ENCODE measurements at regions not wholly inside any gene's neighbourhood (a gene's known extent, or its start where the extent isn't known, plus 50 kb on each side); places are given as distances from the start of the nearest gene placed in this dataset.

- Histone ChIP-seq H3K9me3 (ENCODE audit: control insufficient read depth in 2 of 2, insufficient read depth in 1 of 2, low read depth in 1 of 2, low read length in 1 of 2) (peaks cover 0 to 2% of the 10 kb centered on the region in 2 donors), H3K4me1 (ENCODE audit: control insufficient read depth in 2 of 2, insufficient read depth in 2 of 2, low read length in 1 of 2) (peaks cover 0 to 3% of the 10 kb centered on the region in 2 donors), H3K27me3 (ENCODE audit: control insufficient read depth in 1 of 2, insufficient read depth in 2 of 2, low read length in 2 of 2) (no peaks in the 10 kb centered on the region), H3K27ac (ENCODE audit: low read depth in 2 of 2, low read length in 1 of 2) (no peak overlapping the region), H3K36me3 (ENCODE audit: control insufficient read depth in 2 of 2, insufficient read depth in 2 of 2, low read length in 1 of 2) (no peaks in the 10 kb centered on the region), H3K4me3 (ENCODE audit: low read depth in 1 of 2, low read length in 2 of 2) (no peak overlapping the region)
- 73 to 77% methylated on average over 2 of the region's 2 CpGs for WGBS, 2 donors
Observed at GRCh38 chr18:10295751-10296150, 158.7 kb upstream of the APCDD1 start.

DNA sequence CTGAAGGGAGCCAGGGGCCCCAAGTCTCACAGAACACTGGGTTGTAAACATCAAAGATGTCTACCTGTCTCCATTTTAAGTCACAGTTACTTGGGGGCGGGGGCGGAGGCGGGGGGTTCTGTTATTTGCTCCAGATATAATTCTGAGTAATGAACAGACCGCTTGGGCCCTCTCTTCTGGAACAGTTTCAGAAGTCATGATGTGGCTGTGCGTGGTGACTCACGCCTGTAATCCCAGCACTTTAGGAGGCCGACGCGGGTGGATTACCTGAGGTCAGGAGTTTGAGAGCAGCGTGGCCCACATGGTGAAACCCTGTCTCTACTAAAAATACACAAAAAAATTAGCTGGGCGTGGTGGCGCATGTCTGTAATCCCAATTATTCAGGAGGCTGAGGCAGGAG lies 157.9 kb upstream of the APCDD1 start:
- H3K36me3 ChIP-seq (ENCODE audit: control insufficient read depth in 2 of 2, insufficient read depth in 2 of 2, low read length in 1 of 2) = no peaks in the 10 kb centered on the region
- 67 to 76% methylated on average over 12 of the region's 12 CpGs for WGBS, 2 donors
- H3K27me3 ChIP-seq (ENCODE audit: control insufficient read depth in 1 of 2, insufficient read depth in 2 of 2, low read length in 2 of 2) = no peaks in the 10 kb centered on the region
- no peak overlapping the region for H3K27ac ChIP-seq (ENCODE audit: low read depth in 2 of 2, low read length in 1 of 2)
- H3K4me1 ChIP-seq (ENCODE audit: control insufficient read depth in 2 of 2, insufficient read depth in 2 of 2, low read length in 1 of 2) = peaks cover 0 to 3% of the 10 kb centered on the region in 2 donors
- no peak overlapping the region for H3K4me3 ChIP-seq (ENCODE audit: low read depth in 1 of 2, low read length in 2 of 2)
- peaks cover 0 to 2% of the 10 kb centered on the region in 2 donors for H3K9me3 ChIP-seq (ENCODE audit: control insufficient read depth in 2 of 2, insufficient read depth in 1 of 2, low read depth in 1 of 2, low read length in 1 of 2)

DNA sequence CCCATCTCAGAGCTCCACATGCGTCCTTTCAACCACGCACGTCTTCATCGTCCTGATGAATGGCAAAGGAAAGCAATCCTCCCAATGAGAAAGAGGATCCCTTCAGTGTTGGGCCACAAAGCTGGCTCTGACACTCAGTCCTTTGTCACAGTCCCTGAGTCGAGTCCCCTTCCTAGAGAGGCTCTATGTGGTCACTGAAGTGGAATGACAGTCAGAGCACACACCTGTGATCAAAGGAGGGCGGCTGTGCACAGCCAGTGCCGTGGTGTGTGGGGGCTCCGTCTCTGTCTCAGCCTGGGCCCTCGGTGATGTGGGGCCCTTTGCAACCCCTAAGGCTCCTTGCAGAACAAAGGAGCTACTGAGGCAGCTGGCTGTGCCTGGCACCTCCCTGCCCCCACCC lies 157.3 kb upstream of the APCDD1 start:
- Histone ChIP-seq H3K27ac (ENCODE audit: low read depth in 2 of 2, low read length in 1 of 2) (no peak overlapping the region), H3K9me3 (ENCODE audit: control insufficient read depth in 2 of 2, insufficient read depth in 1 of 2, low read depth in 1 of 2, low read length in 1 of 2) (peaks cover 0 to 2% of the 10 kb centered on the region in 2 donors), H3K27me3 (ENCODE audit: control insufficient read depth in 1 of 2, insufficient read depth in 2 of 2, low read length in 2 of 2) (no peaks in the 10 kb centered on the region), H3K4me3 (ENCODE audit: low read depth in 1 of 2, low read length in 2 of 2) (no peak overlapping the region), H3K4me1 (ENCODE audit: control insufficient read depth in 2 of 2, insufficient read depth in 2 of 2, low read length in 1 of 2) (peaks cover 0 to 3% of the 10 kb centered on the region in 2 donors), H3K36me3 (ENCODE audit: control insufficient read depth in 2 of 2, insufficient read depth in 2 of 2, low read length in 1 of 2) (no peaks in the 10 kb centered on the region)
- 89 to 90% methylated on average over 9 of the region's 9 CpGs for WGBS, 2 donors

GRCh38 chr18:10298346-10298745 lies 156.1 kb upstream of the APCDD1 start:
- Histone ChIP-seq H3K4me1 (ENCODE audit: control insufficient read depth in 2 of 2, insufficient read depth in 2 of 2, low read length in 1 of 2) (peaks cover 0 to 3% of the 10 kb centered on the region in 2 donors), H3K27me3 (ENCODE audit: control insufficient read depth in 1 of 2, insufficient read depth in 2 of 2, low read length in 2 of 2) (no peaks in the 10 kb centered on the region), H3K27ac (ENCODE audit: low read depth in 2 of 2, low read length in 1 of 2) (no peak overlapping the region), H3K4me3 (ENCODE audit: low read depth in 1 of 2, low read length in 2 of 2) (no peak overlapping the region), H3K9me3 (ENCODE audit: control insufficient read depth in 2 of 2, insufficient read depth in 1 of 2, low read depth in 1 of 2, low read length in 1 of 2) (peaks cover 0 to 2% of the 10 kb centered on the region in 2 donors), H3K36me3 (ENCODE audit: control insufficient read depth in 2 of 2, insufficient read depth in 2 of 2, low read length in 1 of 2) (no peaks in the 10 kb centered on the region)
- WGBS, 2 donors = 88 to 89% methylated on average over 8 of the region's 8 CpGs

GRCh38 chr18:10299643-10300042 lies 154.8 kb upstream of the APCDD1 start:
- Histone ChIP-seq H3K4me3 (ENCODE audit: low read depth in 1 of 2, low read length in 2 of 2) (no peak overlapping the region), H3K27me3 (ENCODE audit: control insufficient read depth in 1 of 2, insufficient read depth in 2 of 2, low read length in 2 of 2) (no peaks in the 10 kb centered on the region), H3K27ac (ENCODE audit: low read depth in 2 of 2, low read length in 1 of 2) (no peak overlapping the region), H3K36me3 (ENCODE audit: control insufficient read depth in 2 of 2, insufficient read depth in 2 of 2, low read length in 1 of 2) (no peaks in the 10 kb centered on the region), H3K4me1 (ENCODE audit: control insufficient read depth in 2 of 2, insufficient read depth in 2 of 2, low read length in 1 of 2) (peaks cover 0 to 2% of the 10 kb centered on the region in 2 donors), H3K9me3 (ENCODE audit: control insufficient read depth in 2 of 2, insufficient read depth in 1 of 2, low read depth in 1 of 2, low read length in 1 of 2) (peaks cover 0 to 2% of the 10 kb centered on the region in 2 donors)
- 63 to 73% methylated on average over 6 of the region's 6 CpGs for WGBS, 2 donors

DNA sequence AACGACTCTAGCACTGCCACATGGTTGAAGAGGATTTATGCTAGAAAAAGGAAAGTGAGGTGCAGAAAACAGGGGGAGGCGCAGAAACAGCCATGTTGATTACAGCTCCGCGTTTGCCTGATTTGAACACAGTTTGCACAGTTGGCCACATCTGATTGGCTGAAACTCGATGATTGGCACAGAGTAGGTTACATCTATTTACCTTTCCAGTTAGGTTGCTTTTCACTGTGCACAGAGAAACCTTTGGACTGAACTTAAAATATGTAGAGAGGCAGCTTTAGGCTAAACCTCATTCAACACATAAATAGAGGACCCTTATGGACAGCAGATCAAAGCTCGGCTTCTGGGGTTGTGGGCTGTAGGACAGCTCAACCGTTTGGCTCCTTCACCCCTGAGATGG lies 153.7 kb upstream of the APCDD1 start:
- H3K27ac ChIP-seq (ENCODE audit: low read depth in 2 of 2, low read length in 1 of 2) = no peak overlapping the region
- no peaks in the 10 kb centered on the region for H3K36me3 ChIP-seq (ENCODE audit: control insufficient read depth in 2 of 2, insufficient read depth in 2 of 2, low read length in 1 of 2)
- peaks cover 0 to 2% of the 10 kb centered on the region in 2 donors for H3K4me1 ChIP-seq (ENCODE audit: control insufficient read depth in 2 of 2, insufficient read depth in 2 of 2, low read length in 1 of 2)
- peaks cover 0 to 2% of the 10 kb centered on the region in 2 donors for H3K9me3 ChIP-seq (ENCODE audit: control insufficient read depth in 2 of 2, insufficient read depth in 1 of 2, low read depth in 1 of 2, low read length in 1 of 2)
- 76 to 81% methylated on average over 7 of the region's 7 CpGs for WGBS, 2 donors
- no peaks in the 10 kb centered on the region for H3K27me3 ChIP-seq (ENCODE audit: control insufficient read depth in 1 of 2, insufficient read depth in 2 of 2, low read length in 2 of 2)
- H3K4me3 ChIP-seq (ENCODE audit: low read depth in 1 of 2, low read length in 2 of 2) = no peak overlapping the region

GRCh38 chr18:10301831-10302483 lies 152.5 kb upstream of the APCDD1 start:
- WGBS, 2 donors = 83 to 84% methylated on average over 5 of the region's 5 CpGs
- Histone ChIP-seq H3K27ac (ENCODE audit: low read depth in 2 of 2, low read length in 1 of 2) (no peak overlapping the region), H3K9me3 (ENCODE audit: control insufficient read depth in 2 of 2, insufficient read depth in 1 of 2, low read depth in 1 of 2, low read length in 1 of 2) (peaks cover 0 to 2% of the 10 kb centered on the region in 2 donors)

GRCh38 chr18:10303171-10303570 lies 151.3 kb upstream of the APCDD1 start:
- 94 to 95% methylated on average over 2 of the region's 2 CpGs for WGBS, 2 donors
- no peak overlapping the region for H3K27ac ChIP-seq (ENCODE audit: low read depth in 2 of 2, low read length in 1 of 2)
- H3K9me3 ChIP-seq (ENCODE audit: control insufficient read depth in 2 of 2, insufficient read depth in 1 of 2, low read depth in 1 of 2, low read length in 1 of 2) = peaks cover 0 to 2% of the 10 kb centered on the region in 2 donors
- no peak overlapping the region for H3K4me3 ChIP-seq (ENCODE audit: low read depth in 1 of 2, low read length in 2 of 2)
- H3K36me3 ChIP-seq (ENCODE audit: control insufficient read depth in 2 of 2, insufficient read depth in 2 of 2, low read length in 1 of 2) = no peaks in the 10 kb centered on the region
- H3K4me1 ChIP-seq (ENCODE audit: control insufficient read depth in 2 of 2, insufficient read depth in 2 of 2, low read length in 1 of 2) = peaks cover 0 to 2% of the 10 kb centered on the region in 2 donors
- H3K27me3 ChIP-seq (ENCODE audit: control insufficient read depth in 1 of 2, insufficient read depth in 2 of 2, low read length in 2 of 2) = no peaks in the 10 kb centered on the region

More at GRCh38 chr18:10301831-10302483, 152.5 kb upstream of the APCDD1 start:
- Histone ChIP-seq H3K36me3 (ENCODE audit: control insufficient read depth in 2 of 2, insufficient read depth in 2 of 2, low read length in 1 of 2) (no peaks in the 10 kb centered on the region), H3K27me3 (ENCODE audit: control insufficient read depth in 1 of 2, insufficient read depth in 2 of 2, low read length in 2 of 2) (no peaks in the 10 kb centered on the region), H3K4me3 (ENCODE audit: low read depth in 1 of 2, low read length in 2 of 2) (no peak overlapping the region), H3K4me1 (ENCODE audit: control insufficient read depth in 2 of 2, insufficient read depth in 2 of 2, low read length in 1 of 2) (peaks cover 0 to 2% of the 10 kb centered on the region in 2 donors)

- Histone ChIP-seq H3K4me3 (ENCODE audit: low read depth in 1 of 2, low read length in 2 of 2) (no peak overlapping the region), H3K27ac (ENCODE audit: low read depth in 2 of 2, low read length in 1 of 2) (no peak overlapping the region), H3K27me3 (ENCODE audit: control insufficient read depth in 1 of 2, insufficient read depth in 2 of 2, low read length in 2 of 2) (no peaks in the 10 kb centered on the region), H3K36me3 (ENCODE audit: control insufficient read depth in 2 of 2, insufficient read depth in 2 of 2, low read length in 1 of 2) (no peaks in the 10 kb centered on the region), H3K4me1 (ENCODE audit: control insufficient read depth in 2 of 2, insufficient read depth in 2 of 2, low read length in 1 of 2) (peaks cover 0 to 2% of the 10 kb centered on the region in 2 donors), H3K9me3 (ENCODE audit: control insufficient read depth in 2 of 2, insufficient read depth in 1 of 2, low read depth in 1 of 2, low read length in 1 of 2) (no peaks in the 10 kb centered on the region)
- WGBS, 2 donors = 35 to 55% methylated on average over 3 of the region's 3 CpGs
Observed at GRCh38 chr18:10304853-10305252, 149.6 kb upstream of the APCDD1 start.

DNA sequence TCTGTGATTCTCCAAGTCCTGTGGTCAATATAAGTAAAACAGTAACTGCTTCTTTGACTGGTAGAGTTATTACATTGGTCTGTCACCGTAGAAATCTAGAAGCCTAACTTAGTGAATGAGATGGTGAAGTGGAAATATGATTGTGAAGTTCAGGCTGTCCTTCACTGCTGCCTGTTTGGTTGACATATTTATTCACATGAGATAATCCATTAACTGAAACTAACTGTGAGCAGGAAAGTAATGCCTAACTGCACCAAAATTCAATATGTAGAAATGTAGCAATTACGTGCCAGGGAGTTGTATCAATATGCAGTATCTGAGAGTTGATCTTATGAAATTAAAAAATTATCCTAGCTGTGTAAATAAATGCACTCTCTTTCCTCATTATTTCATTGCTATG lies 147.7 kb upstream of the APCDD1 start:
- H3K4me3 ChIP-seq (ENCODE audit: low read depth in 1 of 2, low read length in 2 of 2) = no peak overlapping the region
- no peak overlapping the region for H3K27ac ChIP-seq (ENCODE audit: low read depth in 2 of 2, low read length in 1 of 2)
- H3K4me1 ChIP-seq (ENCODE audit: control insufficient read depth in 2 of 2, insufficient read depth in 2 of 2, low read length in 1 of 2) = peaks cover 0 to 2% of the 10 kb centered on the region in 2 donors
- no peaks in the 10 kb centered on the region for H3K9me3 ChIP-seq (ENCODE audit: control insufficient read depth in 2 of 2, insufficient read depth in 1 of 2, low read depth in 1 of 2, low read length in 1 of 2)
- WGBS, 2 donors = 89 to 96% methylated on average over 2 of the region's 2 CpGs
- H3K36me3 ChIP-seq (ENCODE audit: control insufficient read depth in 2 of 2, insufficient read depth in 2 of 2, low read length in 1 of 2) = no peaks in the 10 kb centered on the region
- no peaks in the 10 kb centered on the region for H3K27me3 ChIP-seq (ENCODE audit: control insufficient read depth in 1 of 2, insufficient read depth in 2 of 2, low read length in 2 of 2)
